ENCODE measurements at regions not wholly inside any gene's neighbourhood (a gene's known extent, or its start where the extent isn't known, plus 50 kb on each side); places are given as distances from the start of the nearest gene placed in this dataset.

DNA sequence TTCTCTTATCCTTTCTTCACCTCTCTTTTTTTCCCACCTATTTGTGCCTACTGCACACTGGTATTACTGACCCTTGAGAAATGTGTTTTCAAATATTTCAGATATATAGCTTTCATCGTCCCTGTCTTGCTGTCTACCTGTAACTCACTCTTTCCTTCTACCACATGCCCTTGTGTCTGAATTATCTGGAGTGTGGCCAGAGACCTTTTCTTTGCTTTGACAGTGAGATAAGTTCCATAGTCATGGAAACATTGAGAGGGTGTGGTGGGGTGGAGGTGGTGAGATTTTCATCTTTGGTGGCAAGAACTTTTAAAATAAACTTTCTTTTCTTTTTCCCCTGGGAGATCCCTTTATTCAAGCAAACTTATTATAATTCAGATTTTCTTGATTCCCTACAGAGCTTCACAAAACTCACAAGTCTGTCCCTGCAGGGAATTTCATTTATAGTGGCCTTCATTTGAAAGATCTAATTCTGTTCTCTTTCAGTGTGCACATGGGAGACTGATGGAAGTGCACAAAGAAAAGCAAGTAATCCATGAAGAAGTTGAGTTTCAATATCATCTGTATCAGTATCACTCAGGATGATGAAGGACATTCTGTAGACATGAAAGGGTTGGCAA, 95.7 kb downstream of the SH2D1A start:
- TF ChIP-seq, protein P1, sequence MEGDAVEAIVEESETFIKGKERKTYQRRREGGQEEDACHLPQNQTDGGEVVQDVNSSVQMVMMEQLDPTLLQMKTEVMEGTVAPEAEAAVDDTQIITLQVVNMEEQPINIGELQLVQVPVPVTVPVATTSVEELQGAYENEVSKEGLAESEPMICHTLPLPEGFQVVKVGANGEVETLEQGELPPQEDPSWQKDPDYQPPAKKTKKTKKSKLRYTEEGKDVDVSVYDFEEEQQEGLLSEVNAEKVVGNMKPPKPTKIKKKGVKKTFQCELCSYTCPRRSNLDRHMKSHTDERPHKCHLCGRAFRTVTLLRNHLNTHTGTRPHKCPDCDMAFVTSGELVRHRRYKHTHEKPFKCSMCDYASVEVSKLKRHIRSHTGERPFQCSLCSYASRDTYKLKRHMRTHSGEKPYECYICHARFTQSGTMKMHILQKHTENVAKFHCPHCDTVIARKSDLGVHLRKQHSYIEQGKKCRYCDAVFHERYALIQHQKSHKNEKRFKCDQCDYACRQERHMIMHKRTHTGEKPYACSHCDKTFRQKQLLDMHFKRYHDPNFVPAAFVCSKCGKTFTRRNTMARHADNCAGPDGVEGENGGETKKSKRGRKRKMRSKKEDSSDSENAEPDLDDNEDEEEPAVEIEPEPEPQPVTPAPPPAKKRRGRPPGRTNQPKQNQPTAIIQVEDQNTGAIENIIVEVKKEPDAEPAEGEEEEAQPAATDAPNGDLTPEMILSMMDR (conservative IDR thresholded peaks at IDR 0.05) = no peak
- no peak for TF ChIP-seq ZFX (IDR thresholded peaks at IDR 0.05)
